Rectal smooth muscle tissue (tissue), 1 donor: ENCODE measurements at regions not wholly inside any gene's neighbourhood (a gene's known extent, or its start where the extent isn't known, plus 50 kb on each side); places are given as distances from the start of the nearest gene placed in this dataset.
"Not testable (repeated sequence)": the region's sequence is repeated elsewhere in the genome, so short reads cannot be mapped to it uniquely, and the experiment has no call there.

Experiments used
- H3K27ac ChIP-seq: one replicate; pipeline ENCODE4 v1.7.0; 2013; ENCODE audit warnings: low read depth, low read length, inconsistent platforms
- H3K27me3 ChIP-seq: one replicate; pipeline ENCODE4 v1.7.0; 2013; ENCODE audit warnings: low read length; ENCODE audit not compliant: control insufficient read depth, insufficient read depth
- H3K36me3 ChIP-seq: one replicate; pipeline ENCODE4 v1.7.0; 2013; ENCODE audit warnings: low read length; ENCODE audit not compliant: control insufficient read depth, insufficient read depth
- H3K4me1 ChIP-seq: one replicate; pipeline ENCODE4 v1.7.0; 2013; ENCODE audit warnings: low read length; ENCODE audit not compliant: control insufficient read depth, insufficient read depth
- H3K4me3 ChIP-seq: one replicate; pipeline ENCODE4 v1.7.0; 2013; ENCODE audit warnings: low read length
- H3K9ac ChIP-seq: one replicate; pipeline ENCODE4 v1.7.0; 2013; ENCODE audit warnings: low read length

DNA sequence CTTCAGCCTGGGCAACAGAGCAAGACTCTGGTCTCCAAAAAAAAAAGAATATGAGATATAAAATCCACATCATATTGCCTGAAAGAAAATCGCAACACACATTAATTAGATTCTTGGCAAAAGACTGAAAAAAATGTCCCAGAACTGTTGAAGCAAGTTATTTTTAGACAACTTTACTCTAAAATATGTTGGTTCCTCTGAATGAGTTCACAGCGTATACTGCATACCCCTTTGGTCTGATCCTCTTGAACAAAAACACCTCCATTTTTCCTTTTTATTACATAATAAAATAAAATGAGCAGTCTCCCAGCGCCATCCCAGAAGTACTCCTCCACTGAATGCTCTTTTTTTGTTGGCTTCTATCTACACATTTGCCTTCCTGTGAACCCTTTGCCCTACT is 126.0 kb upstream of the TMEM170B start:
- H3K27ac ChIP-seq, result no peak overlapping the region
- no peak overlapping the region for H3K9ac ChIP-seq
- H3K36me3 ChIP-seq, result no peaks in the 10 kb centered on the region
- no peak overlapping the region for H3K4me3 ChIP-seq
- no peaks in the 10 kb centered on the region for H3K4me1 ChIP-seq
- no peaks in the 10 kb centered on the region for H3K27me3 ChIP-seq

- no peaks in the 10 kb centered on the region for H3K4me1 ChIP-seq
- H3K4me3 ChIP-seq, result no peak overlapping the region
- H3K36me3 ChIP-seq, result no peaks in the 10 kb centered on the region
- H3K9ac ChIP-seq, result no peak overlapping the region
- no peaks in the 10 kb centered on the region for H3K27me3 ChIP-seq
- no peak overlapping the region for H3K27ac ChIP-seq
Observed at GRCh38 chr6:11410539-11411307, 126.8 kb upstream of the TMEM170B start.

DNA sequence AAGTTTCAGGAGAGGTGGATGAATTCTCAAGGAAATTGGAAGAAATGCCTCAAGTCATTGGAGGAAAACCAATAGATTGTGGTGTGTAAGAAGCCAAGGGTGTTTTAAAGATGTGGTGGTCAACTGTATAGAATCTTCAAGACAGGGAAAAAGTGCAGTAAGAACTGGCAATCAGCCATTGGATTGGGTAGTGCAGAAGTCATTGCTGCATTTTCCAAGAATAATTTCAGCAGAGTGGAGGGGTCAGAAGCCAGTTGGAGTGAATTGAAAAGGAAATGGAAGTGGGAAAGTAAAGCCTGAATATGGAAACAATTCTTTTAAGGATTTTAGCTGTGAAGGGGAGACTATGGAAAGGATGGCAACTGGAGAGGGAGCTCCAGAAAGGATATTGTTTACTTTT is 128.2 kb upstream of the TMEM170B start:
- no peaks in the 10 kb centered on the region for H3K27me3 ChIP-seq
- H3K27ac ChIP-seq, result no peak overlapping the region
- no peak overlapping the region for H3K9ac ChIP-seq
- H3K36me3 ChIP-seq, result no peaks in the 10 kb centered on the region
- no peak overlapping the region for H3K4me3 ChIP-seq
- H3K4me1 ChIP-seq, result no peaks in the 10 kb centered on the region

DNA sequence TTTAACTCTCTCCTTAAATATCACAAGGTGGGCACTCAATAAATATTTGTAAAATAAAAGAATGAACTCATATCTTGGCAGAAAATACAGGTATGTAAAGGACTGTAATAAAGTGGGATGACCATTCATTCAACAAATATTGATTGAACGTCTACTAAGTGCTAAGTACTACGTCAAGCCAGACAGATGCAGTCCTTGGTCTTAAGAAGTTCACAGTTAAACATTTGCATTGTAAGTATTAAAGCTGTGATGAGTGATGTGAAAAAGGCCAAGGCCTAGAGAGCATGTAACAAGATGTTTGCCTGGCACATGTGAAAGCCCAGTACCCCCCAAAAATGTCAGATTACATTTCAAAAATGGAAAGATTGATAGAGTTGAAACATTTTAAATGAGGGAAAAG is 130.1 kb upstream of the TMEM170B start:
- Histone ChIP-seq H3K27ac (no peak overlapping the region), H3K27me3 (no peaks in the 10 kb centered on the region), H3K4me3 (no peak overlapping the region), H3K9ac (no peak overlapping the region), H3K4me1 (no peaks in the 10 kb centered on the region), H3K36me3 (no peaks in the 10 kb centered on the region)

GRCh38 chr6:11404838-11405237 is 132.7 kb upstream of the TMEM170B start:
- Histone ChIP-seq H3K4me1 (no peaks in the 10 kb centered on the region), H3K27me3 (no peaks in the 10 kb centered on the region), H3K27ac (no peak overlapping the region), H3K9ac (no peak overlapping the region), H3K36me3 (no peaks in the 10 kb centered on the region), H3K4me3 (no peak overlapping the region)

DNA sequence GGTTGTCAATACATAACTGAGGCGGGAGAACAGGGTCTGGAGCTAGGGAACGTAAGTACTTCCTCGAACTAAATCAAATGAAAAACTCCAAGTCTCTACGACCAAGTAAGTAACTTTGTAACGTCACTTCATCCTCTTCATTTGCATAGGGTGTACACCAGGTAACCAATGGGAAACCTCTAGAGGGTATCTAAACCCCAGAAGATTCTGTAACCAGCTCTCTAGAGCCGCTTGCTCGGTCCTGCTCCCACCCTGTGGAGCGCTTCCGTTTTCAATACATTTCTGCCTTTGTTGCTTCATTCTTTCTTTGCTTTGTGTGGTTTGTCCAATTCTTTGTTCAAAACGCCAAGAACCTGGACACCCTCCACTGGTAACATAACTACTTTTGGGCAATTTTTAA is 133.5 kb upstream of the TMEM170B start:
- no peak overlapping the region for H3K9ac ChIP-seq
- no peak overlapping the region for H3K4me3 ChIP-seq
- no peaks in the 10 kb centered on the region for H3K27me3 ChIP-seq
- H3K36me3 ChIP-seq, result no peaks in the 10 kb centered on the region
- no peaks in the 10 kb centered on the region for H3K4me1 ChIP-seq
- no peak overlapping the region for H3K27ac ChIP-seq

GRCh38 chr6:11403035-11403601 is 134.4 kb upstream of the TMEM170B start:
- no peaks in the 10 kb centered on the region for H3K27me3 ChIP-seq
- H3K27ac ChIP-seq, result no peak overlapping the region
- no peak overlapping the region for H3K4me3 ChIP-seq
- H3K4me1 ChIP-seq, result no peaks in the 10 kb centered on the region
- H3K36me3 ChIP-seq, result no peaks in the 10 kb centered on the region
- H3K9ac ChIP-seq, result no peak overlapping the region

- not testable (repeated sequence) for H3K4me3 ChIP-seq, H3K4me1 ChIP-seq, H3K9ac ChIP-seq, H3K36me3 ChIP-seq, H3K27ac ChIP-seq, H3K27me3 ChIP-seq
Observed at GRCh38 chr6:11402581-11402980, 135.0 kb upstream of the TMEM170B start.

DNA sequence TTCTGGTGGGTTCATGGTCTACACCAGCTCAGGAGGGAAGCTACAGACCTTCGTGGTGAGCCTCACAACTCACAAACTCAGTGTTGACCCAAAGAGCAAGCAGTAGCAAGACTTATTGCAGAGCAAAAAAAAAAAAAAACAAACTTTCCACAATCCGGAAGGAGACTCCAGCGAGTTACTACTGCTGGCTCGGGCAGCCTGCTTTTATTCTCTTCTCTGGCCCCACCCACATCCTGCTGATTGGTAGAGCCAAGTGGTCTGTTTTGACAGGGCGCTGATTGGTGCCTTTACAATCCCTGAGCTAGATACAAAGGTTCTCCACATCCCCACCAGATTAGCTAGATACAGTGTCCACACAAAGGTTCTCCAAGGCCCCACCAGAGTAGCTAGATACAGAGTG is 135.6 kb upstream of the TMEM170B start:
- H3K4me1 ChIP-seq, H3K9ac ChIP-seq, H3K27ac ChIP-seq, H3K27me3 ChIP-seq, H3K4me3 ChIP-seq, H3K36me3 ChIP-seq: not testable (repeated sequence)

GRCh38 chr6:11398451-11399326 is 138.9 kb upstream of the TMEM170B start:
- Histone ChIP-seq H3K36me3 (no peaks in the 10 kb centered on the region), H3K27ac (no peak overlapping the region), H3K27me3 (no peaks in the 10 kb centered on the region), H3K9ac (no peak overlapping the region), H3K4me1 (no peaks in the 10 kb centered on the region), H3K4me3 (no peak overlapping the region)

GRCh38 chr6:11397622-11398450 is 139.7 kb upstream of the TMEM170B start:
- Histone ChIP-seq H3K4me3 (no peak overlapping the region), H3K27me3 (no peaks in the 10 kb centered on the region), H3K27ac (no peak overlapping the region), H3K9ac (no peak overlapping the region), H3K4me1 (no peaks in the 10 kb centered on the region), H3K36me3 (no peaks in the 10 kb centered on the region)

GRCh38 chr6:11396860-11397259 is 140.7 kb upstream of the TMEM170B start:
- H3K27ac ChIP-seq, result no peak overlapping the region
- H3K4me1 ChIP-seq, result no peaks in the 10 kb centered on the region
- no peak overlapping the region for H3K9ac ChIP-seq
- no peak overlapping the region for H3K4me3 ChIP-seq
- no peaks in the 10 kb centered on the region for H3K36me3 ChIP-seq
- H3K27me3 ChIP-seq, result no peaks in the 10 kb centered on the region
